ENCODE measurements at regions not wholly inside any gene's neighbourhood (a gene's known extent, or its start where the extent isn't known, plus 50 kb on each side); places are given as distances from the start of the nearest gene placed in this dataset.

GRCh38 chr3:480070-480469 lies 283.5 kb downstream of the CHL1 start:
- TF ChIP-seq POLR2A (IDR thresholded peaks at IDR 0.05; ENCODE audit: low read depth, low read length) (no peak), TAF1 (IDR thresholded peaks at IDR 0.05; ENCODE audit: low read depth, low read length) (no peak), POLR2AphosphoS5 (IDR thresholded peaks at IDR 0.05; ENCODE audit: low read depth, low read length) (no peak), PAX5 (IDR thresholded peaks at IDR 0.05; ENCODE audit: insufficient read depth, low read length, severe bottlenecking) (no peak)
